GM20000 (cell line): ENCODE measurements at regions not wholly inside any gene's neighbourhood (a gene's known extent, or its start where the extent isn't known, plus 50 kb on each side); places are given as distances from the start of the nearest gene placed in this dataset.

Source experiments
- DNase-seq: peaks from one replicate; pipeline ENCODE4 v3.0.0; 2012; ENCODE audit warnings: low spot score
- TF ChIP-seq, protein P1 (sequence below): IDR thresholded peaks from 2 replicates; pipeline ENCODE4 v1.5.1; 2012; ENCODE audit warnings: mild to moderate bottlenecking, control low read depth; ENCODE audit errors: extremely low read depth, missing control alignments

DNA sequence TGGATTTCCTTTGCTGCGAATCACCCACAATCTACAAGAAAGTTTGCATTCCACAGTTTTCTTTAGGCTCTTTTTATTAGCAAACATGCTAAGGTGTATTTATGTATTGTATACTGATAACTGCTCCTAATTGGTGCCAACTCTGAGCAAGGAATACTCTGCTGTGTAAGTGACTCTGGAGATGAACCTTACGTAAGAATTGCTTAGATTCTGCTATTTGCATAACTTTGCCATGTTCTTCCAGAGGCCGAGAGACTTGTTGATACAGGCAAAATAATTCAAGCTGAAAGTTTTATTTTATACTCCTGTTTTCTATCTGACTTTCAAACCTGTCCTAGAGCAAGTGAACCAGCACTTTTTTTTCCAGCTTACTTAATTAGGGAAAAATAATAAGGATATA, 461.3 kb downstream of the GJA1 start:
- no peak for DNase-seq
- TF ChIP-seq, protein P1, sequence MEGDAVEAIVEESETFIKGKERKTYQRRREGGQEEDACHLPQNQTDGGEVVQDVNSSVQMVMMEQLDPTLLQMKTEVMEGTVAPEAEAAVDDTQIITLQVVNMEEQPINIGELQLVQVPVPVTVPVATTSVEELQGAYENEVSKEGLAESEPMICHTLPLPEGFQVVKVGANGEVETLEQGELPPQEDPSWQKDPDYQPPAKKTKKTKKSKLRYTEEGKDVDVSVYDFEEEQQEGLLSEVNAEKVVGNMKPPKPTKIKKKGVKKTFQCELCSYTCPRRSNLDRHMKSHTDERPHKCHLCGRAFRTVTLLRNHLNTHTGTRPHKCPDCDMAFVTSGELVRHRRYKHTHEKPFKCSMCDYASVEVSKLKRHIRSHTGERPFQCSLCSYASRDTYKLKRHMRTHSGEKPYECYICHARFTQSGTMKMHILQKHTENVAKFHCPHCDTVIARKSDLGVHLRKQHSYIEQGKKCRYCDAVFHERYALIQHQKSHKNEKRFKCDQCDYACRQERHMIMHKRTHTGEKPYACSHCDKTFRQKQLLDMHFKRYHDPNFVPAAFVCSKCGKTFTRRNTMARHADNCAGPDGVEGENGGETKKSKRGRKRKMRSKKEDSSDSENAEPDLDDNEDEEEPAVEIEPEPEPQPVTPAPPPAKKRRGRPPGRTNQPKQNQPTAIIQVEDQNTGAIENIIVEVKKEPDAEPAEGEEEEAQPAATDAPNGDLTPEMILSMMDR = no peak

DNA sequence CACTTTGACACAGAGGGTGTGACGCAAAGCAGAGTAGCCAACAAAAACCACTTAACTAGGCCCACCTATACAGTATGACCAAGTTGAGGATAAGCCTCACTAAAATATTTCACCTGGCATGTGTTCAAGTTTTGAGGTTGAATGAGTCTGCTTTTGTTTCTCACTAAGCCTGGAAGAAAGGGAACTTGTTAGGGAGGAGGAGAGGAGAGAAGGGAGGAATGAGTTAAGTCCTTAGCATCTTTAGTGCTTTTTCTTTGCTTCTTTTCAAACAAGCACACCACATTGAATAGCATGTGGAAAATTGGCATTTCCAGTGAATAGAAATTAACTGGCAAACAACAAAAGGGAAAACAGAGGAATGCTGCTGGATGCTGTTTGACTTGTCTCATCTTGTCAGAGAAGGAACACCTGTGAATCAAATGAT, 461.9 kb downstream of the GJA1 start:
- TF ChIP-seq, protein P1 = no peak

DNA sequence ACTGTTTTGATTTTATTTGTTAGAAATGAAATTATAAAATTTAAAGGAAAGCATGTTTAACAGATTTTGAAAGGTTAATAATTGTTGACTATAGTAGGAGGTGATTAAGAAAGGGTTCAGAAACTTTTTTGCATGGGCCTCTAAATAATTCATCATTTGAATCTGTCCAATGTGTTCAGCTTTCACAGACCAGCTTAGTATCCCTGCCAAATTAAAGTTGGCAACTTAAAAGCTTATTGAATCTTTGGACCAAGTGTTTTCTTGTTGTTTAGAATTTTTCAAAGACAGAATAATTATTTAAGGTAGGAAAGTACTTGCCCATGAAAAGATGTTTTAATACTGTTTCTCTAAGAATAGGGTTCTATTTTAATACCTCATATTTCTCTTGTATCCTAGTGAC, 466.0 kb downstream of the GJA1 start:
- TF ChIP-seq, protein P1 = no peak
- DNase-seq = no peak

More for the DNA sequence above, 461.9 kb downstream of the GJA1 start:
- no peak for DNase-seq

DNA sequence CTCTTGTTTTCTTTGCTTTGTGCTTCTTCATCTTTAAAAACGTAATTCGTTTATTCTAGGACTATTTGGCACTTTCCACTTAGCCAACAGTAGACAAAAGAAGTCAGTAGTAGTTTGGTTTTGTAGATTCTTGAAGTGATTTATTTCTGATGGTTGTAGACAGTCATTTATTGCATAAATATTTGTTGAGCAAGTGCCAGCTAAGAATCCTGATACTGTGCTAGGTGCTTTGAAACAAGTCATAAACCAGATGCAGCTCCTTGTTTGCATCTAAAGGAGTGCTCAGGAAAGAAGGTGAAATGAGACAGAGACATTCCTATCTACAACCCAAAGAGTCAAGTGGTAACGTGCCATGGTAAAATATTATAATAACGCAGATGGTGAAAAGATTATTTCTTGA, 469.1 kb downstream of the GJA1 start:
- TF ChIP-seq, protein P1 = no peak
- DNase-seq = no peak

DNA sequence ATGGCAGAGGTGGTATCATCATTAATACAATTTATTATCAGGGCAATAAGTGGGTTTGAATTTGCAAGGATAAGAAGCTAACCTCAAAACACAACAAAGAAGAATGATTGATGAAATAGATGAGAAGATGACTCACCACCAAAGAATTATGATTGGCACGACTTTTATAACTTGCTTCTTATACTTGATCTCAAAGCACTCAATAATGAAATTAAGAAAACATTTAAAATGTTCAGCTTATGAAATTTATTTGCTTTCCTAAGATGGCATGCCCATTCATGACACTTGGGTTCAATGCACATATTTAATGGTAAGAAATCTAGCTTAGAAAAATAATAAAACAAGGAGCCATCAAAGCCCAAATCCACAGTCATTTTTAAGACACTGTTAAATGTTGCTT, 477.5 kb downstream of the GJA1 start:
- no peak for DNase-seq
- TF ChIP-seq, protein P1 = no peak

DNA sequence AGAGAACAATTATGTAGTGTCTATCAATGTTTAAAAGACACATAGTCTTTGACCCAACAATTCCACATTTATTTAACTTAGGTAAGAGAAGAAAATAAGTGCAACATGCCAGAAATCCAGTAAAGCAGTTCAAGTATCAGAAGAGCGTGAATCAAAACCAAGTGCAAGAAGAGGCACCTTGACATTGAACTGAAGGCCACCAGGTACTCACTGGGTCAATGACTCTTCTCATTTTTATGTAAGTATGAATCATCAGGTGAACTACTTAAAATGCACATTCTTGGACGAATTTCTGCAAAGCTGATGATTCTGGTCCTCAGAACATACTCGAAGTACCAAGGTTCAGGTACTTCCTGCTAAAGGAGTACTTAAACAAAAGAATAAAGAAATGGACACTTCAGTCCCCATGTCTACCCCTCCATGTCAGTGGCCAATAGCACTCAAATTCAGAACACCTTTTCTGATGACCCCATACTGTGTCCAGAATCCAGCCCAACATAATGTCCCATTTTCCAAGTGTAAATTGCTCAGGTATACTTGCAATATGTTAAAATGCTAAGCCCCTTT, 481.9 kb downstream of the GJA1 start:
- no peak for DNase-seq

DNA sequence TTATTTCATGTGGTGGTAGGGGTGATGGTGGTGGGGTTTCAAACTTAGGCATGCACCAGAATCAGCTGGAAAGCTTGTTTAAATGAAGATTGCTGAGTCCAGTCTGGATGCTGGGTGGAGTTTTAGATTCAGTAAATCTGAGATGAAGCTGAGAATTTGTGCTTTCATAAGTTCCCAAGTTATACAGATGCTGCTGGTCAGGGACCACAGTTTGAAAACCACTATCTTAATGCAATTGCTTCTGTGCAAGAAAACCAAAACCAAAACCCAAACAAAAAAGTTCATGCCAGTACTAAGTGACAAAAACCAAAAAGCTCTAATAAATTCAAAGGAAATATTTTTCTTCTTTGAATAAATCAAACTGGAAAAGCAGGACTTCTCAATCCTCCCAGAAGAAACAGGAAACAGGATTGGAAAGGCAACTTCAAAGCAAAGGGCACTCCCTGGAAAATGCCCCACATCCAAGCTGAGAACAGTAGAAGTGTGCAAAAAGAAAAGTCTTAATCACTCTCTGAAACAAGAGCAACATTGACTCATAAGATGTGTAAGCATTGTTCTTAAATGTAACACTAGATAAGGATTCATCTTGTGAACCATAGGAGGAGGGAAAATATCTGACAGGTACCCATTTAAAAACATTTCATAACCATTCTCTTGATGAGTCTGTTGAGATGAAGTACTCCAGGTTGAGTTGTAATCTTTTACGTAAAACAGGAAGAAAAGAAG, 481.5 kb upstream of the HSF2 start:
- TF ChIP-seq, protein P1 = no peak
- DNase-seq = no peak

More for the DNA sequence above, 481.9 kb downstream of the GJA1 start:
- TF ChIP-seq, protein P1 = no peak
